NCI-H187 (cell line): ENCODE measurements at regions not wholly inside any gene's neighbourhood (a gene's known extent, or its start where the extent isn't known, plus 50 kb on each side); places are given as distances from the start of the nearest gene placed in this dataset.
A peak's percentile ranks its signal among the peaks of the same experiment; 100 is the strongest.

ENCODE experiments used
- DNase-seq, 2 experiments: peaks; one replicate each; lab custom pipeline; 2025; lab: John Stamatoyannopoulos, UW

GRCh38 chr16:7014756-7015155, 317.9 kb upstream of the RBFOX1 start:
- DNase-seq: no peak

GRCh38 chr16:7013990-7014389, 318.7 kb upstream of the RBFOX1 start:
- no peak for DNase-seq

GRCh38 chr16:7004266-7004665, 328.4 kb upstream of the RBFOX1 start:
- DNase-seq: no peak

- peak; percentile 42 to 79 for DNase-seq
Observed at GRCh38 chr16:6993544-6993943, 339.1 kb upstream of the RBFOX1 start.

GRCh38 chr16:6988846-6989245, 343.8 kb upstream of the RBFOX1 start:
- no peak for DNase-seq

GRCh38 chr16:6977916-6978315, 354.7 kb upstream of the RBFOX1 start:
- no peak for DNase-seq

GRCh38 chr16:6977291-6977690, 355.4 kb upstream of the RBFOX1 start:
- no peak for DNase-seq

GRCh38 chr16:6976716-6977115, 355.9 kb upstream of the RBFOX1 start:
- no peak for DNase-seq

- no peak for DNase-seq
Observed at GRCh38 chr16:6970171-6970857, 362.3 kb upstream of the RBFOX1 start.

- DNase-seq: no peak
Observed at GRCh38 chr16:6969594-6969993, 363.1 kb upstream of the RBFOX1 start.

GRCh38 chr16:6967796-6968320, 364.8 kb upstream of the RBFOX1 start:
- DNase-seq: no peak

GRCh38 chr16:6966925-6967324, 365.7 kb upstream of the RBFOX1 start:
- no peak for DNase-seq

GRCh38 chr16:6964679-6965078, 368.0 kb upstream of the RBFOX1 start:
- no peak for DNase-seq

GRCh38 chr16:6961704-6962103, 370.9 kb upstream of the RBFOX1 start:
- no peak for DNase-seq

GRCh38 chr16:6958184-6958583, 374.5 kb upstream of the RBFOX1 start:
- DNase-seq: no peak

- no peak for DNase-seq
Observed at GRCh38 chr16:6957681-6958080, 375.0 kb upstream of the RBFOX1 start.

- no peak for DNase-seq
Observed at GRCh38 chr16:6956511-6956910, 376.1 kb upstream of the RBFOX1 start.

- DNase-seq: no peak
Observed at GRCh38 chr16:6955303-6955702, 377.3 kb upstream of the RBFOX1 start.

- no peak for DNase-seq
Observed at GRCh38 chr16:6949240-6949639, 383.4 kb upstream of the RBFOX1 start.

- DNase-seq: no peak
Observed at GRCh38 chr16:6947291-6947690, 385.4 kb upstream of the RBFOX1 start.

GRCh38 chr16:6946802-6947201, 385.8 kb upstream of the RBFOX1 start:
- no peak for DNase-seq

GRCh38 chr16:6946106-6946505, 386.5 kb upstream of the RBFOX1 start:
- no peak for DNase-seq

GRCh38 chr16:6940968-6941367, 391.7 kb upstream of the RBFOX1 start:
- no peak for DNase-seq

- DNase-seq: no peak
Observed at GRCh38 chr16:6937641-6938040, 395.0 kb upstream of the RBFOX1 start.
